ENCODE measurements at regions not wholly inside any gene's neighbourhood (a gene's known extent, or its start where the extent isn't known, plus 50 kb on each side); places are given as distances from the start of the nearest gene placed in this dataset.
A peak's percentile ranks its signal among the peaks of the same experiment; 100 is the strongest.
"Not testable (repeated sequence)": the region's sequence is repeated elsewhere in the genome, so short reads cannot be mapped to it uniquely, and the experiment has no call there.

DNA sequence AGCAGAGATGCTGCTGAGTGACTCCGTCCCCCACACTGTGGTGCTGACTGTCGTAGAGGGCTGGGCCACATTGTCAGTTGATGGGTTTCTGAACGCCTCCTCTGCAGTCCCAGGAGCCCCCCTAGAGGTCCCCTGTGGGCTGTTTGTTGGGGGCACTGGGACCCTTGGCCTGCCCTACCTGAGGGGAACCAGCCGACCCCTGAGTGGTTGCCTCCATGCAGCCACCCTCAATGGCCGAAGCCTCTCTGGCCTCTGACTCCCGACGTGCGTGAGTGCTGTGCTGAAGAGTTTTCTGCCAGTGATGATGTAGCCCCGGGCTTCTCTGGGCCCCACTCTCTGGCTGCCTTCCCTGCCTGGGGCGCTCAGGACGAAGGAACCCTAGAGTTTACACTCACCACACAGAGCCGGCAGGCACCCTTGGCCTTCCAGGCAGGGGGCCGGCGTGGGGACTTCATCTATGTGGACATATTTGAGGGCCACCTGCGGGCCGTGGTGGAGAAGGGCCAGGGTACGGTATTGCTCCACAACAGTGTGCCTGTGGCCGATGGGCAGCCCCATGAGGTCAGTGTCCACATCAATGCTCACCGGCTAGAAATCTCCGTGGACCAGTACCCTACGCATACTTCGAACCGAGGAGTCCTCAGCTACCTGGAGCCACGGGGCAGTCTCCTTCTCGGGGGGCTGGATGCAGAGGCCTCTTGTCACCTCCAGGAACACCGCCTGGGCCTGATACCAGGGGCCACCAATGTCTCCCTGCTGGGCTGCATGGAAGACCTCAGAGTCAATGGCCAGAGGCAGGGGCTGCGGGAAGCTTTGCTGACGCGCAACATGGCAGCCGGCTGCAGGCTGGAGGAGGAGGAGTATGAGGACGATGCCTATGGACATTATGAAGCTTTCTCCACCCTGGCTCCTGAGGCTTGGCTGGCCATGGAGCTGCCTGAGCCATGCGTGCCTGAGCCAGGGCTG lies 181.1 kb downstream of the TBC1D2B start:
- not testable (repeated sequence) for DNase-seq

DNA sequence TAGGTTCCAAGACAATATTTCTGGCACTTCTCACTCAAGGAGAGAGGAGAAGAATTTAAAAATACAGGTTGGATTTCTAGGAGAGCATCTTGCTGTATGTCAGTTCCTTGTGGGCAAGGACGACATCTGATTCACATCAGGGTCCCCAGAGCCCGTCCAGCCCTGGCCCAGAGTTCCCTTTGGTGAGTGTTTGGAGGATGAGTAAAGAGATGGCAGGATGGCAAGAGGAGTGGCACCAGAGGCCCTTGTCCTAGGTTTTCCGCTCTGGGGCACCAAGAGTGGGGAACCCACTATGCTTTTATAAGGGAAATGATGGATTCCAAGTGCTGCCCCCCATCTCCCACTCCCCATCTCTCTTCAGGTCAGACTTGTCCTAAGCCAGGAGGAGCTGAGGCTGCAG lies 181.8 kb downstream of the TBC1D2B start:
- no peak for DNase-seq

DNA sequence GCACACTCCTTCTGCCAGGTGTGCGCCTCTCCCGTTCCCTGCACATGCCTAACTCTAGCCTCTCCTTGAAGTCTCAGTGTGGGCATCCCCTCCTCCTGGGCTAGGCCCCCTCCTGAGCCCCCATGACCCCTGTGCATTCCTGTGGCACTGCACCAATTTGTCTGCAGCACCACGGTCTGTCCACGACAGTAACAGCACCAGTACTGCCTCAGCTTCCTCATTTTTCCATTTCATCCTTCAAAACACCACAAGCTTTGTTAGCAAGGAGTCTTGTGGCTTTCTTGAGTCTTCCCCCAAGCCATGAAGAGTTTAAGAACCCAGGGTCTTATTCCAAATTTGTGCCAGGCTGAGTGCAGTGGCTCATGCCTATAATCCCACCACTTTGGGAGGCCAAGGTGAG lies 182.4 kb downstream of the TBC1D2B start:
- DNase-seq: not testable (repeated sequence)

DNA sequence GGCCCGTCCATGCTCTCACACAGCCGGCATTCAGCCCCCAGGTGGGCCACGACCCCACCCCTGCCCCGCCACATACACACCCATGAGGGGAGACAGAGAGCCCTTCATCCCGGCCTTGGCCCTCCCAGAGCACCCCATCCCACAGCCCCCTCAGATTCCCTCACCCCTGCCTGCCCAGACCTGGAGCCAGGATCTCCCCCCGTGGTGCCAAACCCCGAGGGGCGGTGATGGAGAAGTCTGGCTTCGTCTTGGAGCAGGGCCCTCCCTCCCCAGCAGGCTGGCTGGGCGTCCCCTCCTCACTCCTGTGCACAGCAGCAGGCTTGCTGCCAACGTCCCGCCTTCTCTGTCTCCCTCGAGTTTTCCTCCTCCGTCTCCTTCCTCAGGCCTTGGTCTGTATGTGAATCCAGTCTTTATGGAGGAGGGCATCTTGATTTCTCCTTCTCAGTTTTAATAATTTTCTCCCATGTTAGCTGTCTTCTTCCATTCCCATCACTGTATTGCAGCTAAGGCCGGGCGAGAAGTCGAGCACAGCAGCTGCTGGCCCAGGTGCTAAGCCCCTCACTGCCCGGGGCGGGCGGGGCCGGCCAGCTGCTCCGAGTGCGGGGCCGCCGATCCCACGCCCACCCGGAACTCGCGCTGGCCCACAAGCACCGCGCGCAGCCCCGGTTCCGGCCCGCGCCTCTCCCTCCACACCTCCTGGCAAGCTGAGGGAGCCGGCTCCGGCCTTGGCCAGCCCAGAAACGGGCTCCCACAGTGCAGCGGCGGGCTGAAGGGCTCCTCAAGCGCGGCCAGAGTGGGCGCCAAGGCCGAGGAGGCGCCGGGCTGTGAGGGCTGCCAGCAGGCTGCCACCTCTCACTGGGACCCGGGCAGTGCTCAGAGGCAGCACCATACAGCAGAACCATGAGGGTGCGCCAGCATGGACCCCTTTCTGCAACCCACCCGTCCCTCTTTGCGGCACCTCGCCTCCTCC lies 183.6 kb downstream of the TBC1D2B start:
- not testable (repeated sequence) for DNase-seq

DNA sequence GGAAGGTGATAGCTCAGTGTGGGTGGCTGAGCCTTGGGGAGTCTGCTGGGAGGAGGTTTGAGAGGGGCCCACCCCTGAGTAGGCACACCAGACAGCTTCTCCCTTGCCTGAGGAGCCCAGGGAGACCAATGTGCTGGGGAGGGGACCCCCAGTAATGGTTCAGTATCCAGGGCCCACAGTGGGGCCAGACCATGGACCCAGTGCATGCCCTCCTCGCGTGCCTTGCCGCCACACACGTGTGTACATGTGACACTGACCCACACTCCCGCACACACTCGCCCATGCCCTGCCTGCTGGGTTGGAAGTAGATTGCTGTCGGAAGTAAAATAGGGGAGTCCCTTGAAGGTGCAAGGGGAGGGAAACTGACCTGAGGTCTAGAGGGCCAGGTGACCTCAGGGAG lies 184.3 kb downstream of the TBC1D2B start:
- DNase-seq: not testable (repeated sequence)

DNA sequence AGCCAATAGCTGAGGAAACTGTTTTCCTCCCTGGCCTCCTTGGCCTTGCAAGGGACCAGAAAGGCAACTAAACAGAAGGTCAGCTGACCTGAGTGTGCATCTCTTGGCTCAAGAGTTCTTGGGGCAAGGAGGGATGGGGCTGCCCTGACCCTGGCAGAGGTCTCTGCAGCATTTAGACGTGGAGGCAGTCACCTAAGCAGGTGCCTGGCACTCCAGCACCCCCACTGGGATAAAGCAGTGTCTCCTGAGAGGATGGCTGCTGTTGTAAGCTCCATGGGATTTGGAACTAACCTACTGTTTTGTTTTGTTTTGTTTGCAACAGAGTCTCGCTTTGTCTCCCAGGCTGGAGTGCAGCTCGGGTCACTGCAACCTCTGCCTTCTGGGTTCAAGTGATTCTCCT lies 185.2 kb downstream of the TBC1D2B start:
- no peak for DNase-seq

DNA sequence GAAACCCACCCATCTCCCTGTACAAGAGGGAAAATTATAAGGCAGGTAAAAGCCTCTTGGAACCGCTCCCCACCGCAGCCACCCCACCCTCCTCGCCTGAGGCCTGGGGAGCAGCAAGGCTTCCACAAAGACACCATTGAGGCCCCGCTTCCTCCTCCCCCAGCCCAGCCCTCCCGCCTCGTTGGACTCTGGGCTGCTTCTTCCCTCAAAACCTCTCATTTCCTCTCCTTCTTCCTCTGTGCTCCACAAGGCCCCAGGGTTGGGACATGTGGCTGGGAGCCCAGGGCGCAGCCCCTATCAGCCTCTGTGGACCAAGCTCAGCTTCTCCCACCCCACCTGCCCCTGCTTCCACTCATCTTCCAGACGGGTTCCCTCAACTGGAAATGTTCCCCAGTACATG lies 185.6 kb downstream of the TBC1D2B start:
- not testable (repeated sequence) for DNase-seq

DNA sequence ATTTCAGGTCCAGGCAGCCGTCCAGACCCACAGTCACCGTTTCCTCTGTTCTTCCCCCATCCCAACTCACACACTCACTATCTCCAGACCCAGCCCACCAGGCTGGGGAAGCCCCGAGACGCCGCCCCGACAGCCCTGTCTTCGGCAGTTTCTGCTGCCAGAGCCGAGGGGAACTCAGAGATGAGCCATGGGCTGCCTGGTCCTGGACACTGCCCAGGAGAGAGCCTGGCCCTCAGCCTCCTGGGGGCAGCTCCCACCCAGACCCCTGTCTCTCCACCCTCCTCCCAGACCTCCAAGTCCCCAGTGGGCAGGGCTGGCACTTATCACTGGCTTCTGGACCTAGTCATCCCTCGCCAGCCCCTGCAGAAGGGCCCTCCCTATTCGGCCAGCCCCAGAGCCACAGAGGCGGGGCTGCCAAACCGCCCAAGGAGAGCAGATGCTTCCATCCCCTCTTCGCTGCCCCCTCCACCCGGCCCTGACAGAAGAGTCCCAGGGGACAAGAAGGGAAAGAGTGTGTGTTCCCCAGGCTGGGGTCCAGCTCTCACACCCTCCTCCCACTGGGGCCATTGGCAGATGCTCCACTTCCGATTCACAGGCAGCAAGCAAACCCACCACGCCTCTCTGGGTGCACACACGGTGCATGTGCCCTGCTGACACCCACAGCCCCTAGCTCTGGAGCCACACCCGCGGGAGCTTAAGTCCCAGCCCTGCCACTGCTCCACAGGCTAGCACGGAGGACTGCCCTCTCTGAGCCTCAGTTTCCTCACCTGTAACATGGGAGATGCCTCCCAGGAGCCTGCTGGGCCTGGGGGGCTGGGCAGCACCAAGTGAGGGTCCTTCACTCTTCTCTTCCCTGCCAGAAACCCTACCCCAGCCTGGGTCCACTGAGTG lies 186.4 kb downstream of the TBC1D2B start:
- peak; percentile 19 for DNase-seq

DNA sequence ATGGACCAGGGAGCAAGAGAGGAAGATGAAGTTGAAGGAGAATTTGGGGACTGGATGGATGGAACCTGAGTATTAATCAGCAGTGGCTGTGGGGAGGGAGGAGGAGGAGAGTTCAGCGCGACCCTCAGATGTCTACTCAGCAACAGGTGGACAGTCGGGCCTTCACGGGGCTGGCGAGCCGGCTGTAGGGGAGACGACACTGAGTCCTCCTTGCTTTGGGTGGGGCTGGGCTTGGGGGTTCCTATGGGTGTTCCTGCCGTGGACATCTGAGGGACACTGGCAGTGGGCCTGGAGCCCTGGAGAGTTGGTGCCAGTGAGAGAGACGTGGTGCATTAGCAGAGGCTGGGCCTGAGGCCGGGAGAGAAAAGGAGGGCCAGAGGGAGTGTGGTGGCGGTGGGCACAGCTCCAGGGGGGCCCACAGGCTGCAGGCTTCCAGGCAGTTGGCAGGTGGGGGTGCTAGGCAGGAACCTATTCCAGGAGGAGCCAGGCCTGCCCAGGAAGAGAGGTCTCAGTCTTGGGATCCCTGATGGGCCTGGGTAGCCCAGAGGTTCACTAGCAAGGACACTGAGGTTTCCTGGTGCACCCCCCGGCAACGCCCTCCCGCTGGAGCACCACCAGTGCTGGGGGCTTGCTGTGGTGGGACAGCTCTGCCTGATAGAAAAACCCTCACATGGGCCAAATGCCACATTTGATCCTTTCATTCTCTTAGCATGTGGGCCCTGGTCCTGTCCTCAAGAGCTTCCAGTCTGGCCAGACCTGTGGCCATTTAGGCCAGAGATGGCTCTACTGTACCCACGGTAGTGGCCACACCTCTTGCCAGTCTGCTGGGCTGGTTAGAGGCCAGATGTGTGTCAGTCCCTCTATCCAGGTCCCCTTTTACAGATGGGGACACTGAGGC lies 187.4 kb downstream of the TBC1D2B start:
- not testable (repeated sequence) for DNase-seq

DNA sequence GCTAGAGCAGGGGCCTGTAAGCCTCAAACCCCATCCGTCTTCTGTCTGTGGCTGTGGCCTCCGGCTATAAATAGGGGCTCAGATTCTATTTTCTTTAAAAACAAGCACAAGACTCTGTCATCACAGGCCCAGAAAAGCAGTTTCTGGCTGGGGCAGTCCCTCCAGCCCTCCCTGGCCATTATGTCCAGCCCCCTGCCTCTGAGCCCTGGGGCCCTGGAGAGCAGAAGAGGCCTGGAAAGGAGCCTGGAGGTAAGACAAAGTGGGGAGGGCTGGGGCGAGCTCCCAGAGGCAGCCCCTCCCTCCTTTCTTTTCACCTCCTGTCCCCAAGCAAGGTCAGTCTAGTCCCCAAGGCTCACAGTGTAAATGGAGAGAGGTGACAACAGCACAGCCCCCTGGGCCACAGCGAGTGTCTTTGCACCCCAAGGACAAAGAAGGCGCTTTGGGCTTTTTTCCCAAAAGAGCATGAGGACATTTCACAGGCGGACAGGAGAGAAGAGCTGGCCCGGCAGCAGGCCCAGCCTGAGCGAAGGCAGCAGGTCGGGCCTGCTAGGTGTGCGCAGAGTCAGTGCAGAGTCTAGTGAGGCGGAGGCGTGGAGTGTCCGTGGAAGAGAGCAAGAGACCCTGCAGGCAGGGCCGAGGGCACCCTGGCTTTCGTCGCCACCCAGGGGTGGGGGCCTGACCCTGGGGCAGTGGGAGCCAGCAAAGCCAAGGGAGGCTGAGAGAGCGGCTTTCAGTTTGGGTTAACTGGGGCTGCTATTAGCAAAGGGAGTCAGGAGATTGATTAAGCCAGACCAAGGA lies 188.3 kb downstream of the TBC1D2B start:
- DNase-seq: no peak

DNA sequence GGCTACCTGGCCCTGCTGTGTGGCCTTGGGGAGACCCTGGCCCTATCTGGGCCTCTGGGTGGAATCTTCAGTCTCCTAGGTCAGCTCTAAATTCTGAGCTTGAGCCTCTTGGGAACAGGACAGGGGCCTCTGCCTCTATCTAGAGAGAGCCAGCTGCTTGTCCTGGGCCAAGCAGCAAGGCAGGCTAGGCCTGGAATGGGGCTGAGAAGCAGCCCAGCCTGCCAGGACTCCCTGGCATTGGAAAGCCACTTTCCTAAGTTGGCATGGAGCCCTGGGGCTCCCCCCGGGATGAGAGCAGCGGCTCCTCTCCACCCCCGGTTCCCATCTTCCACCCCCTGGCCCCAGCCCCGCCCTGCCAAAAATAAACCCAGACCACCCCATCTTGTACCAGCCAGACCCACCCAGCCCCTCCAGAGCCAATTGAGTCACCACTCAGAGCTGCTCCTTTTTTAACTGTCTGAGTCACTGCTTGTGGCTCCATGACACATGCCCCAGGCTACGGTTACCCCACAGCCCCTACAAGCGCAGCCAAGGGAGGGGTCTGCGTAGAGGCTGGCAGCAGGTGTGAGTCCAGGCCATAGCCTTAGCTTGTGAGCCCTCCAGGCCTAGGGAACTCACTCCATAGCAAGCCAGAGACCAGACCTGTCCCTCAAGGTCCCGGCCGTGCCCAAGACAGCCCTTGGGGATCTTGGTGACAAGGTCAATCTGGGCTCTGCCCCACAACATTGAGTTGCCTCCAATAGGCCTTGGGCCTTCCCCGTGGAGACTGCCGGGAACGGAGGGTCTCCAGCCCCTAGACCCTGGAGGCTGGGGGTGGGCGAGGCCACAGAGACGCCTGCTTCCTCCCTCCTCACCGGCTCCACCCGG lies 189.7 kb downstream of the TBC1D2B start:
- not testable (repeated sequence) for DNase-seq

DNA sequence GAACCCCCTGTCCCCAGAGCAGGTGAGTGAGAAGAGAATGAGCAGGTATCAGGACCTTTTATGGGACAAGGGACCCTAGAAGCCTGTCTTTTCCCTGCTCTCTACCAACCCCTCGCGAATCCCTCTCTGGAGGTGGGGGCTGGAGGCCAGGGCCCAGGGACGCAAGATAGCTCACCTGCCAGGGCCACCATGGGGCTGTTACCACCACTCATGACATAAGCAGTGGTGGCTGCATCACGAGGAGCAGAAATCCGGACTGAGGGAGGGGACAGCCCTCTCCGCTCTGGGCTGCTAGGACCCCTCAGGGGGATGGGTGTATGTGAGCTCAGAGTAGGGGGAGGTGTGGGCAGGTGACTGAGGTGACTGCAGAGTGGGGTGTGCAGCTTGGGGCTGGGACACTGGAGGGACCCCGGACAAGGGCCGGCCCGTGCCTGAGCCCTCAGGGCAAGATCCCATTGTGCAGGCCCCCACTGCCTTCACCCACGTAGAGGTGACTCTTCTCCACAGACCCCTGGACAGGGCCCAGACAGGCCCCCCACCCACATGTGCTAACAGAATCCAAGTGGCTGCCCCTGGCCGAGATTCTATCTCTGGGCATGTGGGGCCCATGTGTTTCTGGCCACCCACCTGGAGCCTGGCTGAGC lies 190.6 kb downstream of the TBC1D2B start:
- DNase-seq: no peak

DNA sequence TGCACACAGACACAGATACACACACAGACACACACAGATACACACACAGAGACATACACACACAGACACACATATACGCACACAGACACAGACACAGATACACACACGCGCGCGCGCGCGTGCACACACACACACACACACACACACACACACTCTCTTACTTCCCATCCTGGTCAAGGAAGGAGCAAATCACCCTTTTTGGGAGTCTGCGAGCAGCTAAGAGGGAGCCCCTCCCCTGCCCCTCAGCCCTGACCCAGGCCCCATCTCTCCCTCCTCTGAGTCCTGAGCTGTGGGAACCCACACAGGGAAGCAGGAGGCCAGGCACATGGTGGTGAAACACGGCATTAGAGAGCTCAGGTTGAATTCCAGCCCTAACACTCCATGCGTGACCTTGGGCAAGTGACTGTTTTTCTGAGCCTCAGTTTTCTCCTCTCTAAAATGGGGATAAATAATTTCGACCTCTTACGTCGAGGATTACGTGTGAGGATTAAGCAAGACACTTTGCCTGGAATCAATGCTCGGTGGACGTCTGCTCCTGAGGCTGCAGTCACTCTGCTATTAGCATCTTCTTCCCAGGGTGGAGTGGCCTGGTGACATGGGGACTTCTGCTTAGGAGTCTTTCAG lies 191.5 kb downstream of the TBC1D2B start:
- DNase-seq: not testable (repeated sequence)

DNA sequence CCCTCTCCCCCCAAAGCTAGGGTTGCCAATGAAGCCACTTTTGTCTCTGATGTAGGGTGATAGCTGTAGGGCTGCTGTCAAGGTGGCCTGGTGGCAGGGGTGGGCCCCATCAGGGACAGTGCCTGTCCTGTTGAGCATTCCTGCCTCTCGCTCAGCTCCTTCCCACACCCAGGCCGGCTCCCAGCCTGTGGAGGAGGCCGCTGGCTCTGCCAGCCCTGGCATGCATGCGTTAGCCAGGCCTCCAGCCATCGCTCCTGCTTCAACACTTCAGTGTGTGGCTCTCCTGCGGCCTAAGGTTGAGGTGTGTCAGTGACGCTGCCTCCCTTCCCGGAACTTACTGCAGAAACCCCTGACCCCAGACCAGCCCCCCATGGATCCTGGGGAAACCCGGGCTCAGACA lies 194.5 kb downstream of the TBC1D2B start:
- DNase-seq: not testable (repeated sequence)

DNA sequence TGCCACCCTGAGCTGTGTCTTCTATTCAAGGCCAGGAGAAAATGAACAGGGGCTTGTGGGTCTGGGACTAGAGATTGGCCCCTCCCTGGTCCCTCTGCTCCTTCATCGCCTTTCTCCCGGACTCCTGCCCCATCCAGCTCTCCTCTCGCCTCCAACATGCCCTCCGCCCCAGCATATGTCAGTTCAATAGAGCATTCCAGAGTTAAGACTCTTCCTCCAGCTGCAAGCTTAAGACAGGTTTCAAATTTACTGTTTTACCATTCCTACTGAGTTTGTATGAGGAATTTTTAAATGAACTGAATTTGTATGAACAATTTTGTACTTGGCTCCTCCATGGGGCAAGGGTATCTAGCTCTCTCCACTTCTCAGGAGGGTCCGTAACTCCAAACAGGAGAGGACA lies 195.6 kb downstream of the TBC1D2B start:
- no peak for DNase-seq

DNA sequence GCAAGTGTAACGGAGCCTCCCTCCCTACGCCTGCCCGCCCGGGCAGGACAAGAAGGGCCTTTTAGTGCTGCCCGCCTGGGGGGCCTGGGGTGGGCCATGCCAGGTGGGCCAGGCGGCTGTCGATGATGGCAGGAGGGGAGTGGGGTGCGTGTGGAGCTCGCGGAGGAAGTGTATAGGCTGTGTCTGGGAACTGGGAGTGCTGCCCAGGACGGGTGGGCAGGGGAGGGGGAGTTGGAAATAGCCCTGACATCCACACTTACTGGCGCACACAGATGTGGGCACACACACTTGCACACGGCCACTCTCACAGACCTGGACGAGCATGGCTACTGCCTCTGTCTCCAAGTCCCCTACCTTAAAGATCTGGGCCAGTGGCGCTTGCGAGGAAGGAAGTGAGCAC lies 196.0 kb downstream of the TBC1D2B start:
- DNase-seq: not testable (repeated sequence)

DNA sequence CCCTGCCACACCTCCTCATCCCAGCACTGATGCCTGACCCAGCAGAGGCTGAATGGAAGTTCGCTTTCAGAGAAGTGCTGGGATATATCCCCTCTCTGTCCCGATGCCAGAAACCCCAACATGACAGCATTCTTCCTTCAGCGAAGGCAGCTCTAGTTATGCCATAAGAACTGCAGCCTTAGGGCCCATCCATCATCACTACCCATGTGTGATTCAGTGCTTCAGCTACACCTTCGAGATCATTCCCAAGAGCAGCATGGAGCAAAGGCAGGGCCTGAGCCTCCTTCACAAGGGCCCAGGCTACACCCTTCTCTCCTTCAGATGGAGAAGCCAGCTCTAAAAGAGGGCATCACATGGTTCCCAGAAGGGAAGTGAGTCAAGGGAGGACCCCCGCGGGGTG lies 198.0 kb downstream of the TBC1D2B start:
- DNase-seq: not testable (repeated sequence)

DNA sequence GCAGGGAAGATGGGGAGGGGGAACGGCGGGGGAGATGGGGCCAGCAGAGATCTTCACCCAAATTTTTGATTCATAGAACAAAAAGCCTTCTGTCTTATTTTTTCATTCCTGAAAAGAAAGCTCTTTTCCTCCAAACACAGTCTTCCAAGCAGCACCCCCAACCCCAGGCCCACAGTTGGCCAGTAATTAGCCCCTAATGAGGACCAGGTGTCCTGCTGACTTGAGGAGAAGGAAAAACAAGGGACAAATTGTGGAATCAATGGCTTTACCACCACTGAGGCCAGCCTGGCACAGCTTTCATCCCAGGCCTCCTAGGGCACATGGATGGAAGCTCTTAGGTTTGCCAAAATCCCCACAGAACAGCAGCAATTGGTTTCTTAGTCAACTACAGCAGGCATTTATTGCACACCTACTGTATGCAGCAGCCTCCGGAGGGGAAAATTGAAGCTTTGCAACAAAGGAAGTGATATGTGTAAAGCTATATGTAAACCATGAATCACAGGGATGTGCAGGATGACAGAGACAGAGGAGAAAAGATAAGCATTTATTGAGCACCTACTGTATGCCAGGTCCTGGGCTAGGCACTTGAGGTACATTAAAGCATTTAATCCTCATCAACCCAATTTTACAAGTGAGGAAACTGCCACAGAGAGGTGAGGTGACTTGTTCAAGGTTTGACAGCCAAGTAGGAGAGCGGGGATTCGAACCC lies 199.5 kb downstream of the TBC1D2B start:
- no peak for DNase-seq
